Cardiac fibroblast (primary cell): ENCODE measurements at regions not wholly inside any gene's neighbourhood (a gene's known extent, or its start where the extent isn't known, plus 50 kb on each side); places are given as distances from the start of the nearest gene placed in this dataset.

Experiments used
- DNase-seq, 2 donors: peaks; one replicate each; pipeline versions ENCODE4 v3.0.0 to v3.0.0-alpha.2; 2010; ENCODE audit warnings: low read depth in 2 of 2
- H3K4me3 ChIP-seq, 2 donors: replicated peaks in 1 of 2; 1 replicate in 1 of 2; 2 replicates in 1 of 2; pipeline ENCODE4 v1.5.1; 2011; ENCODE audit warnings: low read depth in 2 of 2, low read length in 2 of 2, mild to moderate bottlenecking in 2 of 2, moderate library complexity in 1 of 2
- TF ChIP-seq, protein P1 (sequence below): IDR thresholded peaks from one replicate; pipeline ENCODE4 v1.5.1; 2011; ENCODE audit warnings: low read depth, mild to moderate bottlenecking, low read length, inconsistent platforms

DNA sequence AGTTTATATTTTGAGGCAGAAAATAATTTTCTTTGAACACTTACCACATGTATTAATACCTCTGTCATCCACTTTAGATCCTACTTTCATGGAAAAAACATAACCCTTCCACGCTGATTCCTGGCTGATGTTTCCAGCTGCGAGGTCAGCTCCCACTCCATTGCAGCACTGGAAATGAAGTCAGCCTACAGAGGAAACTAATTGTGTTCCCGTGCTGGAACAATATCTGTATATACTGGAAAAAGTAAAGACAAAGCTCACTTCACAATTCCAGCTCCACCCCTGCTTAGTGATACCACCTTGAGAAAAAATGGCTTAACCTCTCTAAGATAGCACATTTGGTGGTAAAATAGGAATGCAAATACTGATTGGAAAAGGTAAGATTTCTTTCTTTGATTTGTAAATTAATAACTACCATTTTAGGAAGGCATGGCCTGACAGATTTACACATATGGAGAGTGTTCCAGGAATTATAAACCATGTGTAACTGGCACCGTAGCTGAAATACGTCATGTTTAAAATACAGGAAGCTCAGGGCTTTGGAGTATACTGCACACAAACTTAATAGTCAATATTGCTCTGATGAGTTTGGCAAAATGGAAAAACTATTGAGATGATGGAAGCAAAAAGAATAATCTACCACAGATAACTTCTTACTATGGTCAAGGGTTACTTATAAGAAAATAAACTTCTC is 90.0 kb downstream of the TRIB2 start:
- peak in 1 of 2 donors; percentile 26 for DNase-seq
- H3K4me3 ChIP-seq = no peak overlapping the region
- TF ChIP-seq, protein P1, sequence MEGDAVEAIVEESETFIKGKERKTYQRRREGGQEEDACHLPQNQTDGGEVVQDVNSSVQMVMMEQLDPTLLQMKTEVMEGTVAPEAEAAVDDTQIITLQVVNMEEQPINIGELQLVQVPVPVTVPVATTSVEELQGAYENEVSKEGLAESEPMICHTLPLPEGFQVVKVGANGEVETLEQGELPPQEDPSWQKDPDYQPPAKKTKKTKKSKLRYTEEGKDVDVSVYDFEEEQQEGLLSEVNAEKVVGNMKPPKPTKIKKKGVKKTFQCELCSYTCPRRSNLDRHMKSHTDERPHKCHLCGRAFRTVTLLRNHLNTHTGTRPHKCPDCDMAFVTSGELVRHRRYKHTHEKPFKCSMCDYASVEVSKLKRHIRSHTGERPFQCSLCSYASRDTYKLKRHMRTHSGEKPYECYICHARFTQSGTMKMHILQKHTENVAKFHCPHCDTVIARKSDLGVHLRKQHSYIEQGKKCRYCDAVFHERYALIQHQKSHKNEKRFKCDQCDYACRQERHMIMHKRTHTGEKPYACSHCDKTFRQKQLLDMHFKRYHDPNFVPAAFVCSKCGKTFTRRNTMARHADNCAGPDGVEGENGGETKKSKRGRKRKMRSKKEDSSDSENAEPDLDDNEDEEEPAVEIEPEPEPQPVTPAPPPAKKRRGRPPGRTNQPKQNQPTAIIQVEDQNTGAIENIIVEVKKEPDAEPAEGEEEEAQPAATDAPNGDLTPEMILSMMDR = no peak

DNA sequence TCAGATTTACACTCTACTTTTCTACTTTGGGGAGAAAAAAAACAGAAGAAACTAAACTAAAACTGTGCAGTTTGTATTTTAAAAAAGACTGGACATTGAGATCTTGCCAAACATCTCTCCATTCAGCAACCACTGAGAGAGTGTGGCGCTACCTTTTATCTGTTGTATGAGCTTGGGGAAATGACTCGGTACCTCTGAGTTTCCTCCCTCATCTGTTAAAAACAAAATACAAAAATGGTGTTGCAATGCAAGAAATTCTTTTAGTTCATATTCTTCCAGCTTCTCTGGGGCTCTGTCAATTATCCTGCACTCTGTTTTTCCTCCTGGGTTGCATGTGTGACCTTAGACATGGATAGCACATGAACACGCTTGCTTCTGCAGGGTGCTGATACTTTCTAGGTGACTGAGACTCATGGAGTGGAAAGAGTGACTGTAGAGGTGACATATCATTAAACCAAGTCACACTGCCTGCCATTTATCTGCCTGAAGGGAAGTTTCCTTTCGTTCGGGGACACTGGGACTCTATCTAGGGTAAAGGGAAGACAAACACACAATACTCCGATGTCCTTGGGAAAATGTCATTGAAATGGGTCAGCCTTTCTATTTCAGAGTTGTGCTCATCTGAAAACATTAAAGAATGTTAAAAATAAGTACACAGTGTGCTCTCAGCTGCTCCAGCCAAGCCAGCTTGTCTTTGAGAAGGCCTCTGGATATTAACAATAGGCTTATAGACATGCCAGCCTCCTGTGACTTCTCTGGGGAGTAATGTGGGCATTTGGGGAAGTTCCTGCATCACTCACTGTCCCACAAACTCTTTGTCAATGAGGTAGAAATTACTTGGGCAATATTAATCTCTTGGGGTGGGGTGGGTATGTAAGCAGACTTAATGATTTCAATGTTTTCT is 91.4 kb downstream of the TRIB2 start:
- no peak overlapping the region for H3K4me3 ChIP-seq
- TF ChIP-seq, protein P1 = no peak
- DNase-seq = peak; percentile 55 to 78

DNA sequence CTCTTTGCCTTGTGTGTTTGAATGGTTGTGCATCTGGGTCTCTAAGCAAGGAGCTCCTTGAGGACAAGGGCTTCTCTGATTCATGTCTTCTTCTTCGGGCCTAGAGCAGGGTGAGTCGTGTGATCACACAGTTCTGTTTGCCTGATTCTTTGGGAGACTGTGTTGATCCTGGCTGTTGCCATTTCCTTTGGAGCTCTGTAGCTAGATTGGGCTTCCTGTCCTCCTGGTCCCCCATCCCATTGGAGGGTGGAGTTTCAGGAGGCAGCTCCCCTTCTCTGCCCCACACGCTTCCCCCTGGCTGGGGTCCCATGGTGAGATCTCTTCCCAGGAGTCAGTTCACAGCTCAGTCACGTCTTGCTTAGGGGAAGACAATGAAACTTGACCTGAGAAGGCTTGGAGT is 92.8 kb downstream of the TRIB2 start:
- DNase-seq = peak in 1 of 2 donors; percentile 43
- no peak overlapping the region for H3K4me3 ChIP-seq
- TF ChIP-seq, protein P1 = no peak

DNA sequence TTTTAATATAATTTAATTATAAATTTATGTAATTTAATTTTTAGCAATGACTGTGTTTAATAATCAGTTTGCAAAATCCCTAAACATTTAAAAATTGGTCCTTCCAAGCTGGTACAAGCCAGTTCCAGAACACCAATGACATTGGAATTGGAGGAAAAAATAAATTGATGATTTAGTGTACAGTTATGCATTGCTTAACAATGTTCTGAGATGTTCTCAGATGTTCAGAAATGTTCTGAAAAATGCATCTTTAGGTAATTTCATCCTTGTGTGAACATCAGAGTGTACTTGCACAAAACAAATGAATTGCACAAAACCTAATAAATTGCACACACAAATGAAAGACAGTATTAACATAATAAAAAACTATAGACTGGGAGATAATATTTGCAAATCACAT is 95.2 kb downstream of the TRIB2 start:
- no peak overlapping the region for H3K4me3 ChIP-seq
- DNase-seq = no peak
- TF ChIP-seq, protein P1 = no peak

DNA sequence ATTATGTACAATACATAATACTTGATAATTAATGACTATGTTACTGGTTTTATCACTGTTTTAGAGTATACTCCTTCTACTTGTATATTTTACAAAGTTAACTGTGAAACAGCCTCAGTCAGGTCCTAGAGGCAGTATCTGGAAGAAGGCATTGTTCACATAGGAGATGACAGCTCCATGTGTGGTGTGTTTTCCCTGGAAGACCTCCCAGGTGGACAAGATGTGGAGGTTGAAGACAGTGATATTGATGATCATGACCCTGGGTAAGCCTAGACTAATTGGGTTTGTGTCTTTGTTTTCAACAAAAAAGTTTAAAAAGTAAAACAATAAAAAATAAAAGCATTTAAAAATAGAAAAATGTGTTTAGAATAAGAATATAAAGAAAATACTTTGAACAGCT is 96.4 kb downstream of the TRIB2 start:
- no peak for DNase-seq
- TF ChIP-seq, protein P1 = no peak

DNA sequence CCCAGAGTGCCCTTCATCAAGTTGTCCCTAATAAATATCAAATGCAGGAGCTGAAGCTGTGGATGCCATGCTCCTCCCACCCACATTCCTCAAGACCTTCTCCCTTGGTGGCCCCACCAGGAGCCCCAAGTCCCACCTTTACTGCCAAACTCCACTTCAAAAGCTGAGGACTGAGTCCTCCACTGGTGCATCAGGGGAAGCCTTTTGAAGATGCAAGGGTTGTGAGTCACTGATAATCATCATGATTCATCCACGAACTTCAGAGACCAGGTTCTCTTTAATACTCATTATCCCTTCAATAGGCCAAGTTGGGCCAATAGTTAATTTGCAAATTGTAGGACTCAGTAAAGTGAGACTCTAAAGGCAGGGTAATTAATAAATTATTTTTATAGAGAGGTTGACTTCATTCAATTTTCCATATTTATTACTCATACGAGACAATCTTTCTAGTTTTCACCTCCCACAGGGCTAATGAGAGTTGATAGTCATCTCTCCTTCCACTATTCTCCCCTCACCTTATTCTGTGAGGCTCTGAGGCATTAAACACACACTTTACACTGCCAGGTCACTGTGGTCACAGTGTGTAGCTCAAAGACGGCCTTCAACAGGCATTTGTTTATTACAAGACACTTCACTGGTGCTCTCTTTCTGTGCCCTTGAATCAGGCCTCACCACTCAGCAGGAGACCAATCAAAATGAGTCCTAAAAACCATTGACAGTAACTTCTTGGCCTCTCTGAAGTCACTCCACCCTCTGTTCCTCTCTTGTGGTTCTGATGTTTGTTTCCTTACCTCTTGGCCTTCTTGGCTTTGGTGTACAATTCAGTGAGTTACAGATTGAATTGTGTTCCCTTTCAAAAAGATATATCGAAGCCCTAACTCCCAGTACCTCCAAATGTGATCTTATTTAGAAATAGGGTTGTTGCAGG is 99.9 kb downstream of the TRIB2 start:
- TF ChIP-seq, protein P1 = no peak
- peak in 1 of 2 donors; percentile 84 for DNase-seq
- H3K4me3 ChIP-seq = no peak overlapping the region

More for the DNA sequence above, 96.4 kb downstream of the TRIB2 start:
- H3K4me3 ChIP-seq = no peak overlapping the region
